Endothelial cell of umbilical vein (primary cell): ENCODE measurements at regions not wholly inside any gene's neighbourhood (a gene's known extent, or its start where the extent isn't known, plus 50 kb on each side); places are given as distances from the start of the nearest gene placed in this dataset.

Source experiments
- BruUV-seq: library from RNA; stranded (reverse); fragments of 400-500 nt; replicated peaks from 2 replicates; lab custom pipeline; 2021; lab: Mats Ljungman, UMichigan
- CTCF ChIA-PET: fragments of 300-600, 350-600 bp; sonication (Branson Sonifier 250); formaldehyde crosslinking; loops from one replicate; lab custom pipeline; 2021; ENCODE audit warnings: antibody characterized with exemption, inconsistent platforms; lab: Charles Lee
- POLR2A ChIA-PET: fragments of 300-600, 350-600 bp; sonication (Branson Sonifier 250); formaldehyde crosslinking; loops from one replicate; lab custom pipeline; 2021; ENCODE audit warnings: antibody characterized with exemption, inconsistent platforms; lab: Charles Lee
- DNase-seq: peaks from one replicate; pipeline ENCODE4 v3.0.0-alpha.2; 2011; ENCODE audit warnings: low read depth, low spot score
- FAIRE-seq: peaks from 2 replicates; lab custom pipeline; 2011; peaks lifted over from hg19 to GRCh38; lab: Jason Lieb, UNC
- H2AFZ ChIP-seq: 2 replicates; pipeline ENCODE4 v1.6.0; 2012; ENCODE audit warnings: low read depth, low read length, control low read depth, inconsistent platforms
- H3K27ac ChIP-seq: 2 replicates; pipeline ENCODE4 v1.5.1; 2011; ENCODE audit warnings: low read depth, mild to moderate bottlenecking, control low read depth, low read length, moderate library complexity; ENCODE audit not compliant: insufficient read depth
- H3K27me3 ChIP-seq, 2 experiments: 2 replicates each; pipeline versions ENCODE4 v1.6.0 to v1.6.1; 2011; ENCODE audit warnings: low read length in 2 of 2, mixed read lengths in 1 of 2; ENCODE audit not compliant: control insufficient read depth in 2 of 2, insufficient read depth in 2 of 2
- H3K36me3 ChIP-seq, 2 experiments: 2 replicates in 1 of 2; 3 replicates in 1 of 2; pipeline ENCODE4 v1.5.1; 2011; ENCODE audit warnings: low read length in 2 of 2, mild to moderate bottlenecking in 1 of 2, moderate library complexity in 1 of 2; ENCODE audit not compliant: control insufficient read depth in 2 of 2, insufficient read depth in 2 of 2; ENCODE audit errors: extremely low read depth in 1 of 2
- H3K4me1 ChIP-seq: 3 replicates; pipeline ENCODE4 v1.5.1; 2011; ENCODE audit warnings: mild to moderate bottlenecking, low read length; ENCODE audit not compliant: control insufficient read depth, insufficient read depth; ENCODE audit errors: extremely low read depth
- H3K4me2 ChIP-seq: 2 replicates; pipeline ENCODE4 v1.6.1; 2011; ENCODE audit warnings: low read length, control low read depth, mixed read lengths; ENCODE audit not compliant: insufficient read depth
- H3K4me3 ChIP-seq, 3 experiments: fragments of 200-600 bp in 1 of 3; sonication (generic), shearing (Covaris generic) in 1 of 3; replicated peaks in 1 of 3; 2 replicates each; pipeline ENCODE4 v1.5.1; 2011 to 2016; ENCODE audit warnings: control low read depth in 3 of 3, low read length in 3 of 3, mild to moderate bottlenecking in 2 of 3, inconsistent platforms in 1 of 3, low read depth in 1 of 3, moderate library complexity in 1 of 3; ENCODE audit not compliant: insufficient read depth in 1 of 3
- H3K79me2 ChIP-seq: 2 replicates; pipeline ENCODE4 v1.6.0; 2012; ENCODE audit warnings: low read length, inconsistent platforms; ENCODE audit not compliant: control insufficient read depth, insufficient read depth
- H3K9ac ChIP-seq: replicated peaks from 2 replicates; pipeline ENCODE3; 2011; ENCODE audit warnings: low read length, control low read depth; ENCODE audit not compliant: insufficient read depth; ENCODE audit errors: extremely low read depth
- H3K9me1 ChIP-seq: replicated peaks from 3 replicates; pipeline ENCODE4 v1.6.0; 2011; ENCODE audit warnings: mild to moderate bottlenecking, low read length; ENCODE audit not compliant: control insufficient read depth, insufficient read depth; ENCODE audit errors: extremely low read depth
- H3K9me3 ChIP-seq: replicated peaks from 2 replicates; pipeline ENCODE4 v1.5.1; 2012; ENCODE audit warnings: low read length, inconsistent platforms; ENCODE audit not compliant: control insufficient read depth, insufficient read depth
- H4K20me1 ChIP-seq: replicated peaks from 2 replicates; pipeline ENCODE3; 2011; ENCODE audit warnings: mild to moderate bottlenecking, low read length; ENCODE audit not compliant: control insufficient read depth, insufficient read depth; ENCODE audit errors: extremely low read depth
- EZH2 ChIP-seq: IDR thresholded peaks from 2 replicates; pipeline ENCODE4 v1.6.1; 2012; ENCODE audit warnings: borderline replicate concordance, low read depth, mild to moderate bottlenecking, moderate library complexity, low read length, inconsistent platforms; ENCODE audit not compliant: severe bottlenecking
- FOS ChIP-seq: IDR thresholded peaks from 2 replicates; pipeline ENCODE4 v1.6.1; 2011; ENCODE audit warnings: mild to moderate bottlenecking, low read length, moderate library complexity, borderline replicate concordance; ENCODE audit not compliant: insufficient read depth
- GATA2 ChIP-seq: IDR thresholded peaks from 2 replicates; pipeline ENCODE4 v1.7.0; 2011; ENCODE audit warnings: low read depth, mild to moderate bottlenecking, moderate library complexity, mixed read lengths, low read length; ENCODE audit not compliant: insufficient read length, insufficient read depth
- JUN ChIP-seq: IDR thresholded peaks from 2 replicates; pipeline ENCODE4 v1.6.1; 2011; ENCODE audit warnings: borderline replicate concordance, low read depth; ENCODE audit not compliant: insufficient read length, insufficient read depth
- MAX ChIP-seq: IDR thresholded peaks from 2 replicates; pipeline ENCODE4 v1.6.1; 2011; ENCODE audit not compliant: insufficient read depth, insufficient read length
- MYC ChIP-seq: IDR thresholded peaks from one replicate; pipeline ENCODE4 v1.6.1; 2011; ENCODE audit warnings: mild to moderate bottlenecking, low read depth, low read length
- POLR2A ChIP-seq: IDR thresholded peaks from 2 replicates; pipeline ENCODE4 v1.6.1; 2012; ENCODE audit warnings: low read depth, mild to moderate bottlenecking, control low read depth, low read length
- POLR2AphosphoS5 ChIP-seq: IDR thresholded peaks from 2 replicates; pipeline ENCODE4 v1.6.1; 2012; ENCODE audit warnings: low read depth, mild to moderate bottlenecking, control low read depth, low read length, moderate library complexity; ENCODE audit not compliant: insufficient read depth
- dilution Hi-C: fragments of 300-500 bp; cut with MboI; formaldehyde crosslinking; loops from one replicate; pipeline ENCODE4 v1.15.0; 2019; ENCODE audit warnings: low sequenced_read_pairs; ENCODE audit not compliant: extremely low pct_ligation_motif_present
- intact Hi-C: fragments of 100-400 bp; cut with micrococcal nuclease; formaldehyde crosslinking; loops from one replicate; pipeline ENCODE4 v1.10.0; 2022
- TF ChIP-seq, protein P1 (sequence below), 2 donors: IDR thresholded peaks; 1 replicate in 1 of 2; 2 replicates in 1 of 2; pipeline ENCODE4 v1.5.1; 2011; ENCODE audit warnings: low read length in 2 of 2, mild to moderate bottlenecking in 2 of 2, moderate library complexity in 2 of 2, control low read depth in 1 of 2, inconsistent platforms in 1 of 2, low read depth in 1 of 2; ENCODE audit not compliant: insufficient read depth in 1 of 2; ENCODE audit errors: extremely low read depth in 1 of 2

DNA sequence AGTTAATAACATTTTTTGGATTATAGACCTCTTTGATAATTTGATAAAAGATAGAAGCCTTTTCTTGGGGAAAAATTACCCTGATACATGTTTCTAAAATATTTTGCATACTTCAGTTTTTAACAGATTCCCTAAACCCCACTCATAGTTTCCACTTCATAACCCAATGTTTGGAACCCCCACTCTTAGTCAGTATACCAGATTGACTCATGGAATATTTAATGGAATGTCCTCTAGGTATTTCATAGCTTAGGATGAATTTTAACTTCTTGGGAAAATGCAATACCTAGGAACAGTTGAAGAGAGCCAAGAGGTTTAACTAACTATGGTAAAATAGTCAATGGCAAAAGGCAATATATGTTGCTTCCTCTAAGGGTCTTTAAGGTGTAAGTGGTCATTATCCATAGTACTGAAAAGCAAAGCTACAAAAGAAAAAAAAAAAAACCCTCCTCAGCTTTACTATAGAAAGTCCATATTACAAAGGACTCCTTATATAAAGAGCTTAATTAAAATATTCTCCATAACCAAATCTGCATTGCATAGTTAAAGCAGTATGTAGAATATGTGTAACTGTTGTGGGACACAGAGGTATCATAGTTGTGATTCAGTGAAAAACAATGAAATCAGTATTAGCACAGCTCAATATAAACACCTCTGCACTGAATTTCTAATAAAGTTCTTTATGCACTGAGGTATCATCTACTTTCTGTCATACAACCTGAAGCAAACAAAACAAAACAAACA is 159.9 kb downstream of the PCDH7 start:
- dilution Hi-C loops, result no loop called here
- H2AFZ ChIP-seq, result no peak overlapping the region
- H3K27me3 ChIP-seq, result no peaks in the 10 kb centered on the region
- H3K9ac ChIP-seq, result no peak overlapping the region
- TF ChIP-seq POLR2AphosphoS5 (no peak), JUN (no peak), POLR2A (no peak), GATA2 (no peak), MYC (no peak), FOS (no peak), MAX (no peak), EZH2 (no peak)
- TF ChIP-seq, protein P1, sequence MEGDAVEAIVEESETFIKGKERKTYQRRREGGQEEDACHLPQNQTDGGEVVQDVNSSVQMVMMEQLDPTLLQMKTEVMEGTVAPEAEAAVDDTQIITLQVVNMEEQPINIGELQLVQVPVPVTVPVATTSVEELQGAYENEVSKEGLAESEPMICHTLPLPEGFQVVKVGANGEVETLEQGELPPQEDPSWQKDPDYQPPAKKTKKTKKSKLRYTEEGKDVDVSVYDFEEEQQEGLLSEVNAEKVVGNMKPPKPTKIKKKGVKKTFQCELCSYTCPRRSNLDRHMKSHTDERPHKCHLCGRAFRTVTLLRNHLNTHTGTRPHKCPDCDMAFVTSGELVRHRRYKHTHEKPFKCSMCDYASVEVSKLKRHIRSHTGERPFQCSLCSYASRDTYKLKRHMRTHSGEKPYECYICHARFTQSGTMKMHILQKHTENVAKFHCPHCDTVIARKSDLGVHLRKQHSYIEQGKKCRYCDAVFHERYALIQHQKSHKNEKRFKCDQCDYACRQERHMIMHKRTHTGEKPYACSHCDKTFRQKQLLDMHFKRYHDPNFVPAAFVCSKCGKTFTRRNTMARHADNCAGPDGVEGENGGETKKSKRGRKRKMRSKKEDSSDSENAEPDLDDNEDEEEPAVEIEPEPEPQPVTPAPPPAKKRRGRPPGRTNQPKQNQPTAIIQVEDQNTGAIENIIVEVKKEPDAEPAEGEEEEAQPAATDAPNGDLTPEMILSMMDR (IDR thresholded peaks at IDR 0.05; ENCODE audit: extremely low read depth in 1 of 2, insufficient read depth in 1 of 2, low read depth in 1 of 2, low read length in 2 of 2), result no peak
- no peaks in the 10 kb centered on the region for H3K9me1 ChIP-seq
- FAIRE-seq, result no peak
- no peaks in the 10 kb centered on the region for H4K20me1 ChIP-seq
- CTCF ChIA-PET, result interaction anchor here (0.6 to 1.3 kb wide), 6 partner anchors 12 to 156 kb away, joined by 3 to 5 read pairs (median 3); no protein-coding TSS in a partner anchor
- H3K27ac ChIP-seq, result no peak overlapping the region
- H3K4me1 ChIP-seq, result no peaks in the 10 kb centered on the region
- no peaks in the 10 kb centered on the region for H3K36me3 ChIP-seq
- BruUV-seq, result no TSS peak
- DNase-seq, result no peak
- POLR2A ChIA-PET, result no interaction called here
- H3K79me2 ChIP-seq, result no peaks in the 10 kb centered on the region
- H3K9me3 ChIP-seq, result no peaks in the 10 kb centered on the region
- intact Hi-C loops, result no loop called here
- H3K4me3 ChIP-seq, result no peak overlapping the region
- no peak overlapping the region for H3K4me2 ChIP-seq
